Stimulated activated CD8-positive, alpha-beta memory T cell treated with anti-CD3 and anti-CD28 coated beads, Interleukin-4, amount 100 ng/mL, for 4 hours (primary cell): ENCODE measurements at regions not wholly inside any gene's neighbourhood (a gene's known extent, or its start where the extent isn't known, plus 50 kb on each side); places are given as distances from the start of the nearest gene placed in this dataset.
"Not testable (repeated sequence)": the region's sequence is repeated elsewhere in the genome, so short reads cannot be mapped to it uniquely, and the experiment has no call there.

ENCODE experiments used
- DNase-seq, 2 donors: peaks; one replicate each; pipeline ENCODE4 v3.0.0-alpha.2; 2020; ENCODE audit warnings: low read depth in 2 of 2, low spot score in 1 of 2

GRCh38 chr5:42074353-42074752, 149.3 kb downstream of the FBXO4 start:
- DNase-seq: no peak

- no peak for DNase-seq
Observed at GRCh38 chr5:42089705-42090104, 164.6 kb downstream of the FBXO4 start.

GRCh38 chr5:42090162-42090561, 165.1 kb downstream of the FBXO4 start:
- DNase-seq: no peak

- not testable (repeated sequence) for DNase-seq
Observed at GRCh38 chr5:42099846-42100245, 174.8 kb downstream of the FBXO4 start.

GRCh38 chr5:42108468-42108867, 183.4 kb downstream of the FBXO4 start:
- DNase-seq: no peak

- no peak for DNase-seq
Observed at GRCh38 chr5:42109006-42109572, 184.0 kb downstream of the FBXO4 start.

- DNase-seq: not testable (repeated sequence)
Observed at GRCh38 chr5:42115721-42116120, 190.6 kb downstream of the FBXO4 start.

- DNase-seq: no peak
Observed at GRCh38 chr5:42120070-42120469, 195.0 kb downstream of the FBXO4 start.

GRCh38 chr5:42121401-42121800, 196.3 kb downstream of the FBXO4 start:
- DNase-seq: no peak

- DNase-seq: no peak
Observed at GRCh38 chr5:42131081-42131480, 206.0 kb downstream of the FBXO4 start.

GRCh38 chr5:42143361-42143760, 218.3 kb downstream of the FBXO4 start:
- DNase-seq: no peak

GRCh38 chr5:42148813-42149212, 223.7 kb downstream of the FBXO4 start:
- DNase-seq: no peak

- DNase-seq: no peak
Observed at GRCh38 chr5:42157215-42157614, 232.1 kb downstream of the FBXO4 start.

GRCh38 chr5:42163083-42163482, 238.0 kb downstream of the FBXO4 start:
- DNase-seq: no peak

- no peak for DNase-seq
Observed at GRCh38 chr5:42168091-42168670, 243.1 kb downstream of the FBXO4 start.

GRCh38 chr5:42176118-42176517, 247.1 kb upstream of the GHR start:
- not testable (repeated sequence) for DNase-seq

- not testable (repeated sequence) for DNase-seq
Observed at GRCh38 chr5:42179843-42180242, 243.4 kb upstream of the GHR start.

GRCh38 chr5:42216904-42217303, 206.3 kb upstream of the GHR start:
- DNase-seq: no peak

GRCh38 chr5:42217791-42218190, 205.4 kb upstream of the GHR start:
- no peak for DNase-seq

GRCh38 chr5:42225009-42225408, 198.2 kb upstream of the GHR start:
- no peak for DNase-seq

GRCh38 chr5:42228279-42228678, 195.0 kb upstream of the GHR start:
- no peak for DNase-seq

GRCh38 chr5:42230839-42231238, 192.4 kb upstream of the GHR start:
- DNase-seq: no peak

GRCh38 chr5:42235241-42235640, 188.0 kb upstream of the GHR start:
- DNase-seq: no peak
